HCT116 (cell line): ENCODE measurements at regions not wholly inside any gene's neighbourhood (a gene's known extent, or its start where the extent isn't known, plus 50 kb on each side); places are given as distances from the start of the nearest gene placed in this dataset.

Experiments used
- ATAC-seq: fragments of 200-7000 bp; cut with Tn5 transposase; 2 replicates; pipeline ENCODE4 v1.9.1; 2020; ENCODE audit warnings: mild to moderate bottlenecking, moderate library complexity
- BruUV-seq: library from RNA; stranded (reverse); fragments of 400-500 nt; replicated peaks from 2 replicates; lab custom pipeline; 2021; lab: Mats Ljungman, UMichigan
- CTCF ChIA-PET: fragments of 300-600 bp; sonication (Branson Sonifier 250); formaldehyde crosslinking; loops from one replicate; lab custom pipeline; 2021; ENCODE audit warnings: antibody characterized with exemption; lab: Charles Lee
- POLR2A ChIA-PET: fragments of 300-600, 350-600 bp; sonication (Branson Sonifier 250); formaldehyde crosslinking; loops from one replicate; lab custom pipeline; 2021; ENCODE audit warnings: antibody characterized with exemption; lab: Charles Lee
- RAD21 ChIA-PET, 2 experiments: fragments of 300-600 bp; sonication (Branson Sonifier 250); formaldehyde crosslinking; loops; one replicate each; lab custom pipeline; 2023; ENCODE audit warnings: low total read pairs in 2 of 2; ENCODE audit not compliant: uncharacterized antibody in 2 of 2, unreplicated experiment in 2 of 2, low non-redundant PET in 1 of 2; lab: Charles Lee
- DNase-seq: peaks from one replicate; pipeline ENCODE4 v3.0.0-alpha.2; 2010; ENCODE audit warnings: low read depth, low spot score
- H2AFZ ChIP-seq: fragments of 200-600 bp; shearing (Covaris generic), sonication (generic); 2 replicates; pipeline ENCODE4 v1.6.1; 2017; ENCODE audit warnings: low read depth, mixed run types, mixed read lengths, antibody characterized with exemption, low read length; ENCODE audit not compliant: poor library complexity, severe bottlenecking
- H3K27ac ChIP-seq: 2 replicates; pipeline ENCODE4 v1.5.1; 2012; ENCODE audit warnings: low read depth, low read length
- H3K27me3 ChIP-seq: fragments of 200-600 bp; sonication (generic); 2 replicates; pipeline ENCODE4 v1.6.1; 2016; ENCODE audit warnings: mixed run types, low read length, mixed read lengths; ENCODE audit not compliant: insufficient read depth
- H3K36me3 ChIP-seq, 2 experiments: fragments of 200-500 bp in 1 of 2; fragments of 200-600 bp in 1 of 2; sonication (Bioruptor generic) in 1 of 2; sonication (generic) in 1 of 2; 2 replicates each; pipeline versions ENCODE4 v1.5.1 to v1.6.1; 2014 to 2016; ENCODE audit warnings: low read length in 2 of 2, inconsistent platforms in 1 of 2, mixed read lengths in 1 of 2, mixed run types in 1 of 2; ENCODE audit not compliant: insufficient read depth in 2 of 2, control insufficient read depth in 1 of 2
- H3K4me1 ChIP-seq, 2 experiments: fragments of 200-600 bp in 1 of 2; sonication (generic) in 1 of 2; 2 replicates each; pipeline versions ENCODE4 v1.5.1 to v1.6.1; 2012 to 2017; ENCODE audit warnings: low read length in 2 of 2, inconsistent platforms in 1 of 2, mild to moderate bottlenecking in 1 of 2, mixed read lengths in 1 of 2, mixed run types in 1 of 2, moderate library complexity in 1 of 2; ENCODE audit not compliant: insufficient read depth in 2 of 2, control insufficient read depth in 1 of 2
- H3K4me2 ChIP-seq: fragments of 200-600 bp; sonication (generic); 2 replicates; pipeline ENCODE4 v1.6.1; 2017; ENCODE audit warnings: mixed run types, low read length, mixed read lengths
- H3K4me3 ChIP-seq, 2 experiments: fragments of 200-600 bp in 1 of 2; sonication (generic) in 1 of 2; replicated peaks in 1 of 2; 2 replicates each; pipeline ENCODE4 v1.5.1; 2011 to 2016; ENCODE audit warnings: low read length in 2 of 2, control low read depth in 1 of 2, low read depth in 1 of 2, mild to moderate bottlenecking in 1 of 2, mixed read lengths in 1 of 2, mixed run types in 1 of 2
- H3K79me2 ChIP-seq: fragments of 200-600 bp; sonication (generic); 2 replicates; pipeline ENCODE4 v1.6.1; 2017; ENCODE audit warnings: mild to moderate bottlenecking, mixed run types, low read length, moderate library complexity, mixed read lengths; ENCODE audit not compliant: insufficient read depth
- H3K9ac ChIP-seq: fragments of 200-600 bp; sonication (generic); 2 replicates; pipeline ENCODE4 v1.6.1; 2016; ENCODE audit warnings: low read length, mixed read lengths
- H3K9me2 ChIP-seq: fragments of 200-600 bp; sonication (generic), shearing (Covaris generic); 2 replicates; pipeline ENCODE4 v1.6.1; 2017; ENCODE audit warnings: mixed run types, mild to moderate bottlenecking, moderate library complexity; ENCODE audit not compliant: insufficient read depth
- H3K9me3 ChIP-seq, 2 experiments: fragments of 200-500 bp in 1 of 2; fragments of 200-600 bp in 1 of 2; sonication (Bioruptor generic) in 1 of 2; sonication (generic) in 1 of 2; 2 replicates each; pipeline ENCODE4 v1.6.1; 2014 to 2017; ENCODE audit warnings: low read length in 2 of 2, mixed read lengths in 2 of 2, inconsistent platforms in 1 of 2, low read depth in 1 of 2, mild to moderate bottlenecking in 1 of 2, mixed run types in 1 of 2, moderate library complexity in 1 of 2; ENCODE audit not compliant: control insufficient read depth in 1 of 2, insufficient read depth in 1 of 2
- H4K20me1 ChIP-seq: fragments of 200-600 bp; sonication (generic), shearing (Covaris generic); 2 replicates; pipeline ENCODE4 v1.6.1; 2017; ENCODE audit warnings: mixed run types, mild to moderate bottlenecking, moderate library complexity; ENCODE audit not compliant: insufficient read depth
- ATF3 ChIP-seq: IDR thresholded peaks from 2 replicates; pipeline ENCODE4 v1.6.1; 2012
- CBX3 ChIP-seq: IDR thresholded peaks from 2 replicates; pipeline ENCODE4 v1.6.1; 2012; ENCODE audit warnings: low read depth
- CTCF ChIP-seq, 3 experiments: fragments of 200-600 bp in 1 of 3; sonication (generic) in 1 of 3; IDR thresholded peaks in 2 of 3; conservative IDR thresholded peaks in 1 of 3; 2 replicates each; pipeline ENCODE4 v1.5.1; 2012 to 2017; ENCODE audit warnings: low read depth in 2 of 3, low read length in 2 of 3, antibody characterized with exemption in 1 of 3, borderline replicate concordance in 1 of 3, control low read depth in 1 of 3, mild to moderate bottlenecking in 1 of 3, mixed read lengths in 1 of 3, mixed run types in 1 of 3, moderate library complexity in 1 of 3; ENCODE audit not compliant: insufficient read depth in 1 of 3
- EGR1 ChIP-seq: IDR thresholded peaks from 2 replicates; pipeline ENCODE4 v1.6.1; 2012; ENCODE audit warnings: low read depth
- EZH2 ChIP-seq: fragments of 200-600 bp; sonication (generic); IDR thresholded peaks from 2 replicates; pipeline ENCODE4 v1.6.1; 2017; ENCODE audit warnings: antibody characterized with exemption, mixed run types
- EZH2phosphoT487 ChIP-seq: fragments of 200-600 bp; IDR thresholded peaks from 2 replicates; pipeline ENCODE4 v1.6.1; 2018; ENCODE audit warnings: antibody characterized with exemption, borderline replicate concordance
- FOSL1 ChIP-seq: IDR thresholded peaks from 2 replicates; pipeline ENCODE4 v1.6.1; 2012; ENCODE audit warnings: low read depth
- JUND ChIP-seq: IDR thresholded peaks from 2 replicates; pipeline ENCODE4 v1.6.1; 2012
- MAX ChIP-seq: IDR thresholded peaks from 2 replicates; pipeline ENCODE4 v1.6.1; 2012
- POLR2A ChIP-seq: IDR thresholded peaks from 2 replicates; pipeline ENCODE4 v1.7.0; 2011; ENCODE audit warnings: borderline replicate concordance; ENCODE audit not compliant: insufficient read depth, insufficient read length; ENCODE audit errors: extremely low read depth
- POLR2AphosphoS5 ChIP-seq: IDR thresholded peaks from 2 replicates; pipeline ENCODE4 v1.6.1; 2011; ENCODE audit warnings: mild to moderate bottlenecking, low read depth, low read length, moderate library complexity
- RAD21 ChIP-seq: IDR thresholded peaks from 2 replicates; pipeline ENCODE4 v1.6.1; 2012; ENCODE audit warnings: low read depth, mild to moderate bottlenecking
- REST ChIP-seq: IDR thresholded peaks from 2 replicates; pipeline ENCODE4 v1.6.1; 2012; ENCODE audit warnings: low read depth
- SIN3A ChIP-seq: IDR thresholded peaks from 2 replicates; pipeline ENCODE4 v1.6.1; 2012; ENCODE audit warnings: low read depth
- SP1 ChIP-seq: IDR thresholded peaks from 2 replicates; pipeline ENCODE4 v1.6.1; 2012; ENCODE audit warnings: low read depth
- SRF ChIP-seq: IDR thresholded peaks from 2 replicates; pipeline ENCODE4 v1.6.1; 2012; ENCODE audit warnings: low read depth
- YY1 ChIP-seq: IDR thresholded peaks from 2 replicates; pipeline ENCODE4 v1.6.1; 2011; ENCODE audit warnings: low read length, low read depth, moderate library complexity, mild to moderate bottlenecking; ENCODE audit not compliant: insufficient replicate concordance; ENCODE audit errors: extremely low read depth
- ZFX ChIP-seq: fragments of 450-650 bp; IDR thresholded peaks from 2 replicates; pipeline ENCODE4 v1.6.1; 2017
- intact Hi-C: fragments of 100-400 bp; cut with micrococcal nuclease; formaldehyde crosslinking; loops from 2 replicates; pipeline ENCODE4 v1.10.0; 2022

- RAD21 ChIA-PET = no interaction called here
- H3K9ac ChIP-seq = no peak overlapping the region
- no peaks in the 10 kb centered on the region for H3K36me3 ChIP-seq
- intact Hi-C loops = loop anchor here (10.0 kb wide), 1 partner anchor 123 kb away; no protein-coding TSS in a partner anchor
- POLR2A ChIA-PET = no interaction called here
- no peaks in the 10 kb centered on the region for H3K9me3 ChIP-seq
- no peaks in the 10 kb centered on the region for H3K79me2 ChIP-seq
- BruUV-seq = no TSS peak
- H3K9me2 ChIP-seq = no peaks in the 10 kb centered on the region
- TF ChIP-seq SIN3A = no peak
- no peak for TF ChIP-seq ATF3
- no peak for TF ChIP-seq EZH2phosphoT487
- no peak for TF ChIP-seq JUND
- no peak for TF ChIP-seq POLR2AphosphoS5
- TF ChIP-seq EZH2 = no peak
- TF ChIP-seq FOSL1 = no peak
- no peak for TF ChIP-seq CBX3
- no peak for TF ChIP-seq SRF
- no peak for TF ChIP-seq ZFX
- H3K4me1 ChIP-seq = no peaks in the 10 kb centered on the region
- CTCF ChIA-PET = no interaction called here
- ATAC-seq = no peak
- H3K4me2 ChIP-seq = no peak overlapping the region
- no peak overlapping the region for H2AFZ ChIP-seq
- no peak for DNase-seq
- no peaks in the 10 kb centered on the region for H4K20me1 ChIP-seq
- no peak overlapping the region for H3K4me3 ChIP-seq
- no peak overlapping the region for H3K27ac ChIP-seq
- H3K27me3 ChIP-seq = no peaks in the 10 kb centered on the region
Measured at GRCh38 chr9:12891588-12891987, 116.8 kb downstream of the LURAP1L start.

- Histone ChIP-seq H2AFZ (no peak overlapping the region), H3K4me3 (no peak overlapping the region), H3K79me2 (no peaks in the 10 kb centered on the region), H3K9ac (no peak overlapping the region), H3K9me2 (no peaks in the 10 kb centered on the region), H3K4me1 (no peaks in the 10 kb centered on the region), H3K9me3 (no peaks in the 10 kb centered on the region), H3K36me3 (no peaks in the 10 kb centered on the region), H3K27ac (no peak overlapping the region), H4K20me1 (no peaks in the 10 kb centered on the region), H3K27me3 (no peaks in the 10 kb centered on the region), H3K4me2 (no peak overlapping the region)
- intact Hi-C loops = no loop called here
- no TSS peak for BruUV-seq
- ChIA-PET POLR2A (no interaction called here), CTCF (no interaction called here), RAD21 (no interaction called here)
- DNase-seq (no peak), ATAC-seq (no peak)
- TF ChIP-seq SP1 (no peak), SIN3A (no peak), RAD21 (no peak), MAX (no peak), REST (no peak), CBX3 (no peak), YY1 (no peak), EGR1 (no peak), SRF (no peak), EZH2 (no peak), CTCF (IDR thresholded peaks at IDR 0.05 in 2 of 3, conservative IDR thresholded peaks at IDR 0.05 in 1 of 3; ENCODE audit: borderline replicate concordance in 1 of 3, insufficient read depth in 1 of 3, low read depth in 2 of 3, low read length in 2 of 3) (no peak), POLR2A (no peak)
Measured at GRCh38 chr9:12903316-12903715, 128.5 kb downstream of the LURAP1L start.
